SK-N-SH treated with all-trans-retinoic acid at 6 μM for 48 hours (cell line): ENCODE measurements at regions not wholly inside any gene's neighbourhood (a gene's known extent, or its start where the extent isn't known, plus 50 kb on each side); places are given as distances from the start of the nearest gene placed in this dataset.

Experiments
- ATAC-seq: fragments of 200-7000 bp; cut with Tn5 transposase; 3 replicates; pipeline ENCODE4 v1.9.1; 2020; ENCODE audit warnings: mild to moderate bottlenecking, moderate library complexity
- ARNTL ChIP-seq: fragments of 450-650 bp; formaldehyde crosslinking; IDR thresholded peaks from 2 replicates; pipeline ENCODE4 v1.5.0; 2020; ENCODE audit warnings: low read depth, mild to moderate bottlenecking, moderate library complexity, borderline replicate concordance
- BACH2 ChIP-seq: fragments of 250-450 bp; sonication (Bioruptor Pico); IDR thresholded peaks from 2 replicates; pipeline ENCODE4 v1.9.0; 2021; ENCODE audit warnings: mild to moderate bottlenecking, borderline replicate concordance
- CREB5 ChIP-seq: fragments of 250-450 bp; sonication (Bioruptor Pico); IDR thresholded peaks from 2 replicates; pipeline ENCODE4 v1.5.1; 2020; ENCODE audit warnings: low read depth, mild to moderate bottlenecking, moderate library complexity
- CSDC2 ChIP-seq: fragments of 250-450 bp; sonication (Bioruptor Pico); IDR thresholded peaks from 2 replicates; pipeline ENCODE4 v1.5.0; 2020; ENCODE audit warnings: mild to moderate bottlenecking, moderate library complexity
- CSRNP3 ChIP-seq: fragments of 250-450 bp; sonication (Bioruptor Pico); IDR thresholded peaks from 2 replicates; pipeline ENCODE4 v1.5.1; 2021; ENCODE audit warnings: mild to moderate bottlenecking, moderate library complexity
- ESRRG ChIP-seq: fragments of 250-450 bp; sonication (Bioruptor Pico); IDR thresholded peaks from 2 replicates; pipeline ENCODE4 v1.6.1; 2021; ENCODE audit warnings: mild to moderate bottlenecking
- GLIS3 ChIP-seq: fragments of 250-450 bp; sonication (Bioruptor Pico); IDR thresholded peaks from 2 replicates; pipeline ENCODE4 v1.5.0; 2020; ENCODE audit warnings: mild to moderate bottlenecking, moderate library complexity
- ISL1 ChIP-seq: fragments of 250-450 bp; sonication (Bioruptor Pico); IDR thresholded peaks from 2 replicates; pipeline ENCODE4 v2.1.2; 2022; ENCODE audit warnings: mild to moderate bottlenecking, moderate library complexity
- OSR1 ChIP-seq: fragments of 250-450 bp; sonication (Bioruptor Pico); IDR thresholded peaks from 2 replicates; pipeline ENCODE4 v1.8.0; 2022; ENCODE audit warnings: moderate library complexity, mild to moderate bottlenecking, inconsistent platforms
- PPARA ChIP-seq: fragments of 250-450 bp; sonication (Bioruptor Pico); IDR thresholded peaks from 2 replicates; pipeline ENCODE4 v1.5.0; 2020; ENCODE audit warnings: mild to moderate bottlenecking, borderline replicate concordance
- RARB ChIP-seq: fragments of 250-450 bp; sonication (Bioruptor Pico); IDR thresholded peaks from 2 replicates; pipeline ENCODE4 v1.8.0; 2021; ENCODE audit warnings: mild to moderate bottlenecking, moderate library complexity
- TCF4 ChIP-seq: fragments of 250-450 bp; sonication (Bioruptor Pico); IDR thresholded peaks from 2 replicates; pipeline ENCODE4 v1.8.0; 2021; ENCODE audit warnings: mild to moderate bottlenecking, moderate library complexity, borderline replicate concordance
- TOX ChIP-seq: fragments of 250-450 bp; sonication (Bioruptor Pico); IDR thresholded peaks from 2 replicates; pipeline ENCODE4 v1.8.0; 2021; ENCODE audit warnings: mild to moderate bottlenecking, moderate library complexity, borderline replicate concordance
- ZC3H10 ChIP-seq: fragments of 250-450 bp; sonication (Bioruptor Pico); IDR thresholded peaks from 2 replicates; pipeline ENCODE4 v1.5.1; 2021; ENCODE audit warnings: mild to moderate bottlenecking, moderate library complexity
- ZFP3 ChIP-seq: fragments of 250-450 bp; sonication (Bioruptor Pico); IDR thresholded peaks from 2 replicates; pipeline ENCODE4 v1.5.0; 2020; ENCODE audit warnings: mild to moderate bottlenecking, moderate library complexity
- ZNF70 ChIP-seq: fragments of 450-650 bp; formaldehyde crosslinking; IDR thresholded peaks from 2 replicates; pipeline ENCODE4 v1.5.0; 2020; ENCODE audit warnings: mild to moderate bottlenecking, moderate library complexity
- ZNF8 ChIP-seq: fragments of 450-650 bp; formaldehyde crosslinking; IDR thresholded peaks from 2 replicates; pipeline ENCODE4 v1.5.0; 2020; ENCODE audit warnings: mild to moderate bottlenecking, moderate library complexity
- TF ChIP-seq, protein P1 (sequence below): fragments of 250-450 bp; sonication (Bioruptor Pico); IDR thresholded peaks from 2 replicates; pipeline ENCODE4 v1.8.0; 2020; ENCODE audit warnings: mild to moderate bottlenecking, moderate library complexity, borderline replicate concordance
- TF ChIP-seq, protein P2 (sequence below): fragments of 250-450 bp; sonication (Bioruptor Pico); IDR thresholded peaks from 2 replicates; pipeline ENCODE4 v1.5.0; 2020; ENCODE audit warnings: mild to moderate bottlenecking, moderate library complexity

GRCh38 chr1:31504001-31504400, 72.3 kb upstream of the TINAGL1 start:
- no peak for TF ChIP-seq ZNF70 (CRISPR knock-in tag)
- TF ChIP-seq ZC3H10 (CRISPR knock-in tag) = no peak
- no peak for TF ChIP-seq ARNTL (CRISPR knock-in tag)
- no peak for TF ChIP-seq RARB (CRISPR knock-in tag)
- TF ChIP-seq CREB5 (CRISPR knock-in tag) = no peak
- TF ChIP-seq ISL1 = no peak
- TF ChIP-seq ESRRG = no peak
- TF ChIP-seq, protein P1, sequence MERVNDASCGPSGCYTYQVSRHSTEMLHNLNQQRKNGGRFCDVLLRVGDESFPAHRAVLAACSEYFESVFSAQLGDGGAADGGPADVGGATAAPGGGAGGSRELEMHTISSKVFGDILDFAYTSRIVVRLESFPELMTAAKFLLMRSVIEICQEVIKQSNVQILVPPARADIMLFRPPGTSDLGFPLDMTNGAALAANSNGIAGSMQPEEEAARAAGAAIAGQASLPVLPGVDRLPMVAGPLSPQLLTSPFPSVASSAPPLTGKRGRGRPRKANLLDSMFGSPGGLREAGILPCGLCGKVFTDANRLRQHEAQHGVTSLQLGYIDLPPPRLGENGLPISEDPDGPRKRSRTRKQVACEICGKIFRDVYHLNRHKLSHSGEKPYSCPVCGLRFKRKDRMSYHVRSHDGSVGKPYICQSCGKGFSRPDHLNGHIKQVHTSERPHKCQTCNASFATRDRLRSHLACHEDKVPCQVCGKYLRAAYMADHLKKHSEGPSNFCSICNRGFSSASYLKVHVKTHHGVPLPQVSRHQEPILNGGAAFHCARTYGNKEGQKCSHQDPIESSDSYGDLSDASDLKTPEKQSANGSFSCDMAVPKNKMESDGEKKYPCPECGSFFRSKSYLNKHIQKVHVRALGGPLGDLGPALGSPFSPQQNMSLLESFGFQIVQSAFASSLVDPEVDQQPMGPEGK = no peak
- no peak for TF ChIP-seq TOX
- TF ChIP-seq TCF4 = no peak
- TF ChIP-seq ZNF8 (CRISPR knock-in tag) = no peak
- TF ChIP-seq CSRNP3 (CRISPR knock-in tag) = no peak
- no peak for ATAC-seq

DNA sequence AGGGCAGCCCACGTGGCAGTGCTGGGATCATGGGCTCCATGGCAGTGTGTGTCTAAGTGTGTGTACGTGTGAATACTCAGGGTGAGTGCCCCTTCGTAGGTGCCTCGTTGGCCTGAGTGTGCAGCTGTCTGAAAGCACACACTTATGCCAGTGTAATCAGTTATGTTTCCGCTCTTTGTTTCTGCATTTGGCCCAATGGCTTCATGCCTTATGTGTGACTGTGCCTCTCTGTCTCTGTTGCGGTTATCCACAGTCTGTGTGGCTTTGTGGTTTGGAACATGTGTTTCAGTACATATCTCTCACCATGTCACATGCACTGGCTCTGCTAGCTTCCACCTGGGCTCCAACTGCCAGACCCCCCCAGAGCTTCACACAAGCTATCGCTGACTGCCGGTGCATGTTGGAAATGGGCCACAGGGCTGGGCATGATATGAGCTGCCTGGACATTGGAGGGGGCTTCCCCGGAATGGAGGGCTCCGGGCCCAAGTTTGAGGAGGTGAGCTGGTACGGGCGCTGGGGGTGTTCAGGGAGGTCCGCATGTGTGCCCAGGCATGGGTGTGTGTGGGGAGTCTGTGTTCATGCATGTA, 70.3 kb upstream of the TINAGL1 start:
- TF ChIP-seq BACH2 (CRISPR knock-in tag) = no peak
- no peak for TF ChIP-seq TCF4
- no peak for TF ChIP-seq ARNTL (CRISPR knock-in tag)
- TF ChIP-seq OSR1 (CRISPR knock-in tag) = no peak
- TF ChIP-seq, protein P2, sequence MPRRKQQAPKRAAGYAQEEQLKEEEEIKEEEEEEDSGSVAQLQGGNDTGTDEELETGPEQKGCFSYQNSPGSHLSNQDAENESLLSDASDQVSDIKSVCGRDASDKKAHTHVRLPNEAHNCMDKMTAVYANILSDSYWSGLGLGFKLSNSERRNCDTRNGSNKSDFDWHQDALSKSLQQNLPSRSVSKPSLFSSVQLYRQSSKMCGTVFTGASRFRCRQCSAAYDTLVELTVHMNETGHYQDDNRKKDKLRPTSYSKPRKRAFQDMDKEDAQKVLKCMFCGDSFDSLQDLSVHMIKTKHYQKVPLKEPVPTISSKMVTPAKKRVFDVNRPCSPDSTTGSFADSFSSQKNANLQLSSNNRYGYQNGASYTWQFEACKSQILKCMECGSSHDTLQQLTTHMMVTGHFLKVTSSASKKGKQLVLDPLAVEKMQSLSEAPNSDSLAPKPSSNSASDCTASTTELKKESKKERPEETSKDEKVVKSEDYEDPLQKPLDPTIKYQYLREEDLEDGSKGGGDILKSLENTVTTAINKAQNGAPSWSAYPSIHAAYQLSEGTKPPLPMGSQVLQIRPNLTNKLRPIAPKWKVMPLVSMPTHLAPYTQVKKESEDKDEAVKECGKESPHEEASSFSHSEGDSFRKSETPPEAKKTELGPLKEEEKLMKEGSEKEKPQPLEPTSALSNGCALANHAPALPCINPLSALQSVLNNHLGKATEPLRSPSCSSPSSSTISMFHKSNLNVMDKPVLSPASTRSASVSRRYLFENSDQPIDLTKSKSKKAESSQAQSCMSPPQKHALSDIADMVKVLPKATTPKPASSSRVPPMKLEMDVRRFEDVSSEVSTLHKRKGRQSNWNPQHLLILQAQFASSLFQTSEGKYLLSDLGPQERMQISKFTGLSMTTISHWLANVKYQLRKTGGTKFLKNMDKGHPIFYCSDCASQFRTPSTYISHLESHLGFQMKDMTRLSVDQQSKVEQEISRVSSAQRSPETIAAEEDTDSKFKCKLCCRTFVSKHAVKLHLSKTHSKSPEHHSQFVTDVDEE = no peak
- TF ChIP-seq CREB5 (CRISPR knock-in tag) = no peak
- TF ChIP-seq CSDC2 (CRISPR knock-in tag) = no peak
- TF ChIP-seq CSRNP3 (CRISPR knock-in tag) = no peak
- no peak for TF ChIP-seq ZFP3 (CRISPR knock-in tag)
- TF ChIP-seq PPARA (CRISPR knock-in tag) = no peak
- TF ChIP-seq, protein P1 = no peak
- no peak for TF ChIP-seq GLIS3 (CRISPR knock-in tag)
- no peak for TF ChIP-seq ZNF8 (CRISPR knock-in tag)
- TF ChIP-seq RARB (CRISPR knock-in tag) = no peak
- TF ChIP-seq ESRRG = no peak
- TF ChIP-seq ISL1 = no peak
- ATAC-seq = no peak
